Mesothelial cell of epicardium (in vitro differentiated cells): ENCODE measurements at regions not wholly inside any gene's neighbourhood (a gene's known extent, or its start where the extent isn't known, plus 50 kb on each side); places are given as distances from the start of the nearest gene placed in this dataset.
"Not testable (repeated sequence)": the region's sequence is repeated elsewhere in the genome, so short reads cannot be mapped to it uniquely, and the experiment has no call there.

Experiments used
- DNase-seq, 2 experiments: peaks; one replicate each; pipeline ENCODE4 v3.0.0; 2021; ENCODE audit warnings: low spot score in 2 of 2; ENCODE audit not compliant: unreplicated experiment in 2 of 2
- H3K27ac Mint-ChIP-seq: 2 replicates; pipeline ENCODE4 v1.8.0; 2021; ENCODE audit warnings: mixed read lengths
- H3K27me3 Mint-ChIP-seq: 2 replicates; pipeline ENCODE4 v1.8.0; 2021; ENCODE audit warnings: low read depth, mixed read lengths
- H3K36me3 Mint-ChIP-seq: 2 replicates; pipeline ENCODE4 v1.8.0; 2021; ENCODE audit warnings: mixed read lengths
- H3K4me1 Mint-ChIP-seq: 2 replicates; pipeline ENCODE4 v1.8.0; 2021; ENCODE audit warnings: mixed read lengths
- H3K4me3 Mint-ChIP-seq: 2 replicates; pipeline ENCODE4 v1.8.0; 2021; ENCODE audit warnings: mild to moderate bottlenecking, moderate library complexity, mixed read lengths
- H3K9me3 Mint-ChIP-seq: 2 replicates; pipeline ENCODE4 v1.8.0; 2021; ENCODE audit warnings: mixed read lengths
- TF ChIP-seq, protein P1 (sequence below): fragments of 200-600 bp; sonication (generic); IDR thresholded peaks from one replicate; pipeline ENCODE4 v1.5.0; 2021; ENCODE audit warnings: antibody characterized with exemption; ENCODE audit not compliant: unreplicated experiment

DNA sequence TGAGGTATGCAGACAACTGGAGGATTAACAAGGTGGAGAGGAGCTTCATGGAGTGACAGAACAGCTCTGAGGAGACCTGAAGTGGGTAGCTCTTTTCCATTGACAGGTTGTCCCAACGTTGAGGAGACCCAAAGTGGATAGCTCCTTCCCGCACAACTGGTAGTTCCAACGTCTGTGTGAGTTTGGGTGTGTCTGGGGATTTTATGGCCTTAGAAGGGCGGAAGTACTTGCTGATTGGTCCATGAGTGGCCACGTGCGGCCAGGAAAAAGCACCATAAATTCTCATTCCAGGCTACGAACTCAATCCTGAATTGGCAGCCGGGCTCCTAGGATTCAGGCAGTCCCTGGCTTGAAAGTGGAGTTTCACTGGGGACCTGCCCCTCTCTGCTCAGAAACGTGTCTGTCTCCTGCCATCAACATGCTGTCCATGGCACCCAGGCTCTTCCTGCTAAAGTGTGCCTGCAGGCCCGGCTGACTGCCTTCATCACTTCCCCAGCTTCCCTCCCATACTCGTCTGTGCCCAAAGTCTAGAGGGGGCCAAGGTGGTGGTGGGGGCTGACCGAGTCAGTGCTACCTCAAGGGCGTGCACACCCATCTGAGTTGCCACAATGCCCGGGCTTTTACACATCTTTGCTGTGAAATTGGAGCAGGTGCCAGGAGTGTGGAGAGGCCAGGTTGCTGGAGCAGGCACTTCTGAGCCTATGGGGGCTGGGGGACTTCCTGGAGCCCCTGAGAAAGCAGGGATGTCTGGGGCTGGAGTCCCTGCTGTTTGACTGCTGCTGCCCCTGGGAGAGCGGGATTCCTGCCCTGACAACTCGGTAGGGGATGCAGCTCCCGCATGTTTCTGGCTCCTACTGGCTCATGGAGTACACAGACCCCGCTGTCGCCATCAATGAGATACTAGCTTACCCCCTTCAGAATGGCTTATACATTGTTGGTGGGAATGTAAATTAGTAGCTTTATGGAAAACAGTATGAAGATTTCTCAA lies 2034.6 kb upstream of the ACO1 start:
- Mint-ChIP-seq H3K4me3 (no peak overlapping the region), H3K27me3 (no peaks in the 10 kb centered on the region), H3K36me3 (no peaks in the 10 kb centered on the region), H3K4me1 (no peaks in the 10 kb centered on the region), H3K27ac (no peak overlapping the region), H3K9me3 (no peaks in the 10 kb centered on the region)
- no peak for DNase-seq
- TF ChIP-seq, protein P1, sequence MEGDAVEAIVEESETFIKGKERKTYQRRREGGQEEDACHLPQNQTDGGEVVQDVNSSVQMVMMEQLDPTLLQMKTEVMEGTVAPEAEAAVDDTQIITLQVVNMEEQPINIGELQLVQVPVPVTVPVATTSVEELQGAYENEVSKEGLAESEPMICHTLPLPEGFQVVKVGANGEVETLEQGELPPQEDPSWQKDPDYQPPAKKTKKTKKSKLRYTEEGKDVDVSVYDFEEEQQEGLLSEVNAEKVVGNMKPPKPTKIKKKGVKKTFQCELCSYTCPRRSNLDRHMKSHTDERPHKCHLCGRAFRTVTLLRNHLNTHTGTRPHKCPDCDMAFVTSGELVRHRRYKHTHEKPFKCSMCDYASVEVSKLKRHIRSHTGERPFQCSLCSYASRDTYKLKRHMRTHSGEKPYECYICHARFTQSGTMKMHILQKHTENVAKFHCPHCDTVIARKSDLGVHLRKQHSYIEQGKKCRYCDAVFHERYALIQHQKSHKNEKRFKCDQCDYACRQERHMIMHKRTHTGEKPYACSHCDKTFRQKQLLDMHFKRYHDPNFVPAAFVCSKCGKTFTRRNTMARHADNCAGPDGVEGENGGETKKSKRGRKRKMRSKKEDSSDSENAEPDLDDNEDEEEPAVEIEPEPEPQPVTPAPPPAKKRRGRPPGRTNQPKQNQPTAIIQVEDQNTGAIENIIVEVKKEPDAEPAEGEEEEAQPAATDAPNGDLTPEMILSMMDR, result no peak

DNA sequence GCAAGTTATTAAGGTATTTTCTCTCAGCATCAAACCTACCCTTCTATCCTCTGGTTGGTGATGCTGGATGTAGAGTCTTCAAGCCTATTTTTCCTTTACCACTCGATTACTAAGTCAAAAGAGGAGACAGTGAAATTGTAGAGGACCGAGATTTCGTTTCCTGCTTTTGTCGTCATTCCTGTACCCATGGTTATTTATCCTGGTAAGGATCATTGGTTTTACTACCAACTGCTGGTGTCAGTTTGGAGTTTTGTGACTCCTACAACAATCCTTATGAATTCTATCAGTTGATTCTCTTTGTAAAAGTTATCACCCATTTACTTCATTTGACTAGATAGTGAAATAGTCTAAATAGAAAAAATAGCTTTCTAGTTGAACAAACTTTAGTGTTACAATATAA lies 2028.2 kb upstream of the ACO1 start:
- no peaks in the 10 kb centered on the region for H3K36me3 Mint-ChIP-seq
- no peaks in the 10 kb centered on the region for H3K9me3 Mint-ChIP-seq

DNA sequence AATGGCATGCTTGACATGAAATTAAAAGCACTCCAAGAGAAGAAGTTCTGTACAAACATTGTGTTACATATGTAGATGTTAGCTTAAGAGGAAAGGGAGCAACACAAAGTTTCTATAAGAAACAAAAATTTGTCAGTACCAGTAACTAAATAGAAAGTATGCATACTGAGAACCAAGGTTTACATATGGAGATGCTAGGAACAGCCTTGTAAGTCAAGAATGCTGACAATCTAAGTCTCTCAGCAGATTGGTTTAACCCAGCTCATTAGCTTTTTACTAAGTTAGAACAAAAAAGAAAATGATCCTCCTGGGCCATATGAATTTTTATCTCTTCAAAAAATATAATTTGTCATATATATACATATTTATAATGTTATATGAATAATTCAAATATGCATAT lies 2022.1 kb upstream of the ACO1 start:
- peaks cover 7% of the 10 kb centered on the region for H3K27me3 Mint-ChIP-seq
- no peak overlapping the region for H3K27ac Mint-ChIP-seq
- DNase-seq, result no peak
- no peaks in the 10 kb centered on the region for H3K4me1 Mint-ChIP-seq
- no peaks in the 10 kb centered on the region for H3K9me3 Mint-ChIP-seq
- no peaks in the 10 kb centered on the region for H3K36me3 Mint-ChIP-seq
- TF ChIP-seq, protein P1, result no peak
- H3K4me3 Mint-ChIP-seq, result no peak overlapping the region

More for the DNA sequence above, 2028.2 kb upstream of the ACO1 start:
- TF ChIP-seq, protein P1, result no peak
- DNase-seq, result no peak
- Mint-ChIP-seq H3K27ac (no peak overlapping the region), H3K4me3 (no peak overlapping the region), H3K27me3 (peaks cover 8% of the 10 kb centered on the region), H3K4me1 (no peaks in the 10 kb centered on the region)

DNA sequence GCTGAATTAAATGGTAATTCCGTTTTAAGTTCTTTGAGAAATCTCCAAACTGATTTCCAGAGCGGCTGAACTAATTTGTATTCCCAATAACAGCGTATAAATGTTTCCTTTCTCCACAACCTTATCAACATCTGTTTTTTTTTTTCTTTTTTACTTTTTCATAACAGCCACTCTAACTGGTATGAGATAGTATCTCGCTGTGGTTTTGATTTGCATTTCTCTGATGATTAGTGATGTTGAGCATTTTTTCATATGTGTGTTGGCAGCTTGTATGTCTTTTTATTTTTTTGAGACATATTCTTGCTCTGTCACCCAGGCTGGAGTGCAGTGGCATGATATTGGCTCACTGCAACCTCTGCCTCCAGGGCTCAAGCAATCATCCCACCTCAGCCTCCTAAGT lies 2018.3 kb upstream of the ACO1 start:
- not testable (repeated sequence) for DNase-seq, H3K9me3 Mint-ChIP-seq, H3K4me3 Mint-ChIP-seq, H3K4me1 Mint-ChIP-seq, H3K36me3 Mint-ChIP-seq, H3K27ac Mint-ChIP-seq, H3K27me3 Mint-ChIP-seq

DNA sequence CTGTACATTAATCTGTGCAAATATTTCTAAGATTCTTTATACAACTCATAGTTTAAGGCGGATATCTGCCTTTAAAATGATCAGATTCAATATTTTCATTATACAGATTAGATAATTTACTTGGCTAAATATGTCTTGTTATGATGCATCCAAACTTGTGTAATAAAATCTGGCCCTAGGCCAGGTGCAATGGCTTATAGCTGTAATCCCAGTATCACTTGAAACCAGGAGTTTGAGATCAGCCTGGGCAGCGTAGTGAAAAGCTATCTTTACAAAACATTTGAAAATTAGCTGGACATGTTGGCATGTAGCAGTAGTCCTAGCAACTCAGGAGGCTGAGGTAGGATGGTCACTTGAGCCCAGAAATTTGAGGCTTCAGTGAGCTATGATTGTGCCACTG lies 2002.2 kb upstream of the ACO1 start:
- no peak for DNase-seq
- TF ChIP-seq, protein P1, result no peak
- H3K27me3 Mint-ChIP-seq, result no peaks in the 10 kb centered on the region
- H3K4me3 Mint-ChIP-seq, result no peak overlapping the region
- no peaks in the 10 kb centered on the region for H3K4me1 Mint-ChIP-seq
- no peaks in the 10 kb centered on the region for H3K36me3 Mint-ChIP-seq
- H3K27ac Mint-ChIP-seq, result no peak overlapping the region
- no peaks in the 10 kb centered on the region for H3K9me3 Mint-ChIP-seq

DNA sequence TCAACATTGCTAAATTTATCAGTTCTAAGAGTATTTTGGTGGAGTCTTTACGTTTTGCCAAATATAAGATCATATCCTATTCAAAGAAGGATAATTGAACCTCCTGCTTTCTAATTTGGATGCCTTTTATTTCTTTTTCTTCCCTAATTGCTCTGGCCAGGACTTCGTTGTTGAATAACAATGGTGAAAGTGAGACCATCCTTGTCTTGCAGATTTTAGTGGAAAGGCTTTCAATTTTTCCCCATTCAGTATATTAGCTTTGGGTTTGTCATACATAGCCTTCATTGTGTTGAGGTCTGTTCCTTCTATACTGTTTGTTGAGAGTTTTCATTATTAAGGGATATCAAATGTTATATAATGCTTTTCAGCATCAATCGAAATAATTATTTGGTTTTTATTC lies 1974.2 kb upstream of the ACO1 start:
- Mint-ChIP-seq H3K36me3 (no peaks in the 10 kb centered on the region), H3K27ac (no peak overlapping the region), H3K9me3 (peaks cover 34% of the 10 kb centered on the region), H3K27me3 (no peaks in the 10 kb centered on the region), H3K4me3 (no peak overlapping the region), H3K4me1 (no peaks in the 10 kb centered on the region)
- DNase-seq, result no peak
- TF ChIP-seq, protein P1, result no peak
